Naive thymus-derived CD8-positive, alpha-beta T cell (primary cell): ENCODE measurements at regions not wholly inside any gene's neighbourhood (a gene's known extent, or its start where the extent isn't known, plus 50 kb on each side); places are given as distances from the start of the nearest gene placed in this dataset.

Source experiments
- ATAC-seq, 2 donors: fragments of 150-1000 bp; cut with Tn5 transposase in 1 of 2; sonication (Bioruptor Pico), chemical (Tn5 transposase) in 1 of 2; 1 replicate in 1 of 2; 2 replicates in 1 of 2; pipeline ENCODE4 v1.10.0; 2021; ENCODE audit warnings: mild to moderate bottlenecking in 2 of 2, moderate library complexity in 2 of 2
- POLR2A ChIA-PET: fragments of 350-600 bp; sonication (Branson Sonifier 250); formaldehyde crosslinking; loops from one replicate; lab custom pipeline; 2021; ENCODE audit warnings: antibody characterized with exemption; lab: Charles Lee
- DNase-seq, 10 donors: peaks; one replicate each; pipeline versions ENCODE4 v3.0.0 to v3.0.0-alpha.2; 2020 to 2022
- H3K27ac Mint-ChIP-seq, 10 donors: one replicate each; pipeline ENCODE4 v1.8.0; 2020 to 2022; ENCODE audit warnings: mild to moderate bottlenecking in 10 of 10, mixed read lengths in 10 of 10, moderate library complexity in 4 of 10, inconsistent platforms in 1 of 10
- H3K27me3 Mint-ChIP-seq, 5 donors: one replicate each; pipeline ENCODE4 v1.8.0; 2021 to 2022; ENCODE audit warnings: mixed read lengths in 5 of 5
- H3K36me3 Mint-ChIP-seq, 3 donors: one replicate each; pipeline ENCODE4 v1.8.0; 2020 to 2022; ENCODE audit warnings: mixed read lengths in 3 of 3, mild to moderate bottlenecking in 2 of 3, inconsistent platforms in 1 of 3
- H3K4me1 Mint-ChIP-seq, 4 donors: one replicate each; pipeline ENCODE4 v1.8.0; 2021 to 2022; ENCODE audit warnings: mixed read lengths in 4 of 4
- H3K4me3 Mint-ChIP-seq, 10 donors: one replicate each; pipeline ENCODE4 v1.8.0; 2020 to 2022; ENCODE audit warnings: mild to moderate bottlenecking in 10 of 10, mixed read lengths in 10 of 10, moderate library complexity in 6 of 10, inconsistent platforms in 1 of 10
- H3K9me3 Mint-ChIP-seq, 9 donors: one replicate each; pipeline ENCODE4 v1.8.0; 2020 to 2022; ENCODE audit warnings: mixed read lengths in 9 of 9, mild to moderate bottlenecking in 3 of 9, inconsistent platforms in 1 of 9, moderate library complexity in 1 of 9

DNA sequence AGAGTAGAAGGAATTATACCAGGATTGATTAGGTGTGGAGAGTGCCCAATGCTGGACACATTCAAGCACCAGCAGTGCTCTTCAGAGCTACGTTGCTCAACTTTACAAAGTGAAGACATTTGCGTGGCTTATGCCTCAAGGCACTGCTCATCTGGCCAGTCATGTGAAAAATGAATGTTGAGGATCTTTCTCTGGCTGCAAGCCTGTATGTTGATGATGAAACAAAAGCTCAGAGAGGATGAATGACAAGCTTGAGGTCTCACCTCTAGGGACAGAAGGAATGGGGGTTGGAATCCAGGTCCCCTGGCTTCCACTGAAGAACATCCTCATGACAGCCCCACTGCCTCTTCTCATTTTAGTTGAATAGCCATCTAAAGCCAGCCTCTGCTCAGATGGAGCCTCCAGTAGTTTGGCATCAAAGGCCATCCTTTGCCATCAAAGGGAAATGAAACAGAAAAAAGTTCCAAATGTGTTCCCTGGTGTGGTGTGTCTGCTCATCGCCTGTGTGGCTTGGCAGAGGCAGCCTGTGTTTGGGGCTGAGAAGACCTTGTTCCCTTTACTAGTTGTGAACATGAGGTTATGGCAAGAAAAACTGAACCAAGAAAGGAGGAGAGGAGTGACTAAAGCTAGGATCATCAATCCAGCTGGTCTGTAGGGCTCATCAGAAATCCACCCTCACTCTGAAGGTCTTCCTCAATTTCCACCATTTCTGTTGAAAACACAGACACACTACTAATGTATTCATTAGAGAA, 114.0 kb upstream of the KL start:
- Mint-ChIP-seq H3K27ac (no peak overlapping the region), H3K36me3 (no peaks in the 10 kb centered on the region), H3K4me3 (no peak overlapping the region), H3K9me3 (peaks cover 0 to 6% (median 0%) of the 10 kb centered on the region in 9 donors), H3K27me3 (no peaks in the 10 kb centered on the region), H3K4me1 (peaks cover 9 to 12% (median 10%) of the 10 kb centered on the region in 4 donors)
- no peak for DNase-seq
- ATAC-seq: no peak
- POLR2A ChIA-PET: no interaction called here

DNA sequence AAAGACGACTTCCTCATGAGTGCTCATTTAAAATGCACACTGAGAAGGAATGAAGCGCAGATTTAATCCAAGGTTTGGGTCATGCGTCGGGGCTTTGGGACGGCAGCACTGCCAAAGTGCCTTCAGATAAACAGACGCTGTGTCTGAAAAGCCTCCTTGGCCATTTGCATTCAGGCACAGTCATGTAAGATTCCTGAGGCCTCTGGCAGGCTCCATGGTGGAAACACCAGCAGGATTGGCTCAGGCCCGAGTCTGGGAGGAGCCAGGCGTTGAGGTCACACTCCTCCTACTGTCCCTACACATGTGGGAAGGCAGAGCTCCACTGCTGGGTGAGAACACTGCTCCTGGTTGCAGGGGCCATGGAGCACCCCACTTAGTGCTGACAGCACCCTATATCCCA, 113.3 kb upstream of the KL start:
- Mint-ChIP-seq H3K36me3 (no peaks in the 10 kb centered on the region), H3K27me3 (no peaks in the 10 kb centered on the region), H3K4me3 (no peak overlapping the region), H3K4me1 (peaks cover 9 to 12% (median 10%) of the 10 kb centered on the region in 4 donors), H3K27ac (no peak overlapping the region), H3K9me3 (peaks cover 0 to 6% (median 0%) of the 10 kb centered on the region in 9 donors)
- DNase-seq (no peak), ATAC-seq (no peak)
- POLR2A ChIA-PET: no interaction called here

- no peaks in the 10 kb centered on the region for H3K36me3 Mint-ChIP-seq
- no peak overlapping the region for H3K4me3 Mint-ChIP-seq
- POLR2A ChIA-PET: no interaction called here
- H3K4me1 Mint-ChIP-seq: peaks cover 9 to 12% (median 10%) of the 10 kb centered on the region in 4 donors
- DNase-seq (no peak), ATAC-seq (no peak)
- no peak overlapping the region for H3K27ac Mint-ChIP-seq
- H3K27me3 Mint-ChIP-seq: no peaks in the 10 kb centered on the region
- peaks cover 0 to 6% (median 0%) of the 10 kb centered on the region in 9 donors for H3K9me3 Mint-ChIP-seq
Observed at GRCh38 chr13:32903720-32904119, 112.5 kb upstream of the KL start.

GRCh38 chr13:32904266-32904665, 112.0 kb upstream of the KL start:
- Mint-ChIP-seq H3K27me3 (no peaks in the 10 kb centered on the region), H3K27ac (no peak overlapping the region)
- POLR2A ChIA-PET: no interaction called here

DNA sequence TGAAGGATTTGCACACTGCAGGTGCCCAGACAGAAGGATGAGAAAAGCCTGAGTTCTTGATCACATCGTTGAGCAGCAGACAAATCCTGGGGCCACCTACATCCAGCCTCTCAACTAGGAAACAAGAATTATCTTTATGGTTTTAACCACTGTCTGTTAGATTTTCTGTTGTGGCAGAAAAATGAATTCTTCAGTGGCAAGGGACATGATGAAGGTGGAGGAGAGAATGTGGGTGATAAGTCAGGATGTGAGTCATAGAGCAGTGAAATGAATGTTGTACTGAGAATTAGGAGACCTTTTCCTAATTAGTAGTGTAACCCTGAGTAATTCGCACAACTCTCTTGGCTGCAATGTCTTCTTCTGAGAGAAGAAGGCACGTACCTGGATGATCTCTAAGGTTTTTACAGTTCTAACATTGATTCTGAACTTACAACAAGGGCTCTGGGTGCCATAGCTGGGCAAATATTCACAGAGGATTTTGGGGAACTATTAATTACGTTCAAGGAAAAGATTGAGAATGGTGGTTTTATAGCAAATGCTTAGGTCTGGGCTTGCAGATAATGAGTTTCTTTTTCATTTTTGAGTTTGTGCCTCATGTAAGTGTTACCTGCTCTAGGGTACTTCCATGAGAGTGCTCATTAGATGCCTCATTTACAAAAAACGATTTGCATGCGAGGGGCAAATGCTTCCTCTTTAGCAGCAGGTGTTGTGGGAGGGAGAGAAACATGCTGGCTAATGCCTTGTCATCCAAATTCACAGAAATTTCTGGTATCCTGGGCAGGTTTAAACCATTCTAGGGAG, 111.0 kb upstream of the KL start:
- no peak overlapping the region for H3K4me3 Mint-ChIP-seq
- peaks cover 0 to 6% (median 0%) of the 10 kb centered on the region in 9 donors for H3K9me3 Mint-ChIP-seq
- H3K4me1 Mint-ChIP-seq: peaks cover 9 to 12% (median 10%) of the 10 kb centered on the region in 4 donors
- peak overlapping the region in 2 of 10 donors; percentile 9 to 37 for H3K27ac Mint-ChIP-seq
- POLR2A ChIA-PET: no interaction called here
- H3K27me3 Mint-ChIP-seq: no peaks in the 10 kb centered on the region
- DNase-seq (no peak), ATAC-seq (peak; percentile 28 to 36)
- H3K36me3 Mint-ChIP-seq: no peaks in the 10 kb centered on the region

More at GRCh38 chr13:32904266-32904665, 112.0 kb upstream of the KL start:
- Mint-ChIP-seq H3K36me3 (no peaks in the 10 kb centered on the region), H3K4me1 (peaks cover 9 to 12% (median 10%) of the 10 kb centered on the region in 4 donors), H3K9me3 (peaks cover 0 to 6% (median 0%) of the 10 kb centered on the region in 9 donors), H3K4me3 (no peak overlapping the region)
- DNase-seq: no peak
- ATAC-seq: no peak

GRCh38 chr13:32905864-32906180, 110.4 kb upstream of the KL start:
- H3K36me3 Mint-ChIP-seq: no peaks in the 10 kb centered on the region
- no peak overlapping the region for H3K27ac Mint-ChIP-seq

DNA sequence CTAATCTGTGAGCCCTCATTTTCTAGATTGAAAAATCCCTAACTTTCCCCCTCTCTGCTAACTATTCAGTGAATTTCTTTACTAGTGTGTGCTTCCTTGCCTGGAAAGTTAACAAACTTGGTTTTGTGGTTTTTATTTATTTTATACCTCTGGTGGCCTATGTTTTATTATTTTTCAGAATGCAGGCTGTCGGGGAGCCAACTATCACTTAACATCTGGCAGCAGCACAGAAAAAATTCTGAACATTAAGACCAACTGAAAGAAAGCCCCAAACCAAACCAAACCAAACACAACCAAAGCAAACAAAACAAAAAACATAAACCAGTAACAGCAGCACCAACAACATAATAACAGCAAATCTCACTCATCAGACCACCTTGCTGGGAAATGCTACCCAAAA, 109.0 kb upstream of the KL start:
- Mint-ChIP-seq H3K27ac (no peak overlapping the region), H3K36me3 (no peaks in the 10 kb centered on the region), H3K9me3 (no peaks in the 10 kb centered on the region), H3K4me1 (peaks cover 9 to 12% (median 10%) of the 10 kb centered on the region in 4 donors), H3K27me3 (no peaks in the 10 kb centered on the region), H3K4me3 (no peak overlapping the region)
- DNase-seq (no peak), ATAC-seq (no peak)
- POLR2A ChIA-PET: no interaction called here

More at GRCh38 chr13:32905864-32906180, 110.4 kb upstream of the KL start:
- ATAC-seq: no peak
- Mint-ChIP-seq H3K4me1 (peaks cover 9 to 12% (median 10%) of the 10 kb centered on the region in 4 donors), H3K9me3 (peaks cover 0 to 6% (median 0%) of the 10 kb centered on the region in 9 donors), H3K27me3 (no peaks in the 10 kb centered on the region), H3K4me3 (no peak overlapping the region)
- POLR2A ChIA-PET: no interaction called here
- DNase-seq: no peak

- H3K27me3 Mint-ChIP-seq: peaks cover 0 to 5% (median 0%) of the 10 kb centered on the region in 5 donors
- ATAC-seq: no peak
- H3K9me3 Mint-ChIP-seq: peaks cover 0 to 4% (median 0%) of the 10 kb centered on the region in 9 donors
- no peak for DNase-seq
- H3K27ac Mint-ChIP-seq: no peak overlapping the region
- no peak overlapping the region for H3K4me3 Mint-ChIP-seq
- POLR2A ChIA-PET: no interaction called here
- H3K36me3 Mint-ChIP-seq: peaks cover 0 to 2% (median 0%) of the 10 kb centered on the region in 3 donors
- H3K4me1 Mint-ChIP-seq: peaks cover 1 to 4% (median 3%) of the 10 kb centered on the region in 4 donors
Observed at GRCh38 chr13:32910530-32910929, 105.7 kb upstream of the KL start.

GRCh38 chr13:32911506-32911905, 104.7 kb upstream of the KL start:
- Mint-ChIP-seq H3K27ac (peak overlapping the region in 1 of 10 donors; percentile 67), H3K9me3 (peaks cover 0 to 14% (median 3%) of the 10 kb centered on the region in 9 donors)
- POLR2A ChIA-PET: interaction anchor here (1.0 kb wide), 1 partner anchor 325 kb away, joined by 3 read pairs; the partner anchor contains the start of gene PDS5B

GRCh38 chr13:32914686-32915085, 101.5 kb upstream of the KL start:
- no peak overlapping the region for H3K27ac Mint-ChIP-seq
- no peaks in the 10 kb centered on the region for H3K4me1 Mint-ChIP-seq
- DNase-seq (no peak), ATAC-seq (no peak)
- POLR2A ChIA-PET: no interaction called here
- peaks cover 5 to 26% (median 10%) of the 10 kb centered on the region in 9 donors for H3K9me3 Mint-ChIP-seq
- H3K27me3 Mint-ChIP-seq: peaks cover 0 to 18% (median 0%) of the 10 kb centered on the region in 5 donors
- no peak overlapping the region for H3K4me3 Mint-ChIP-seq
- peaks cover 0 to 20% (median 4%) of the 10 kb centered on the region in 3 donors for H3K36me3 Mint-ChIP-seq

More at GRCh38 chr13:32911506-32911905, 104.7 kb upstream of the KL start:
- peaks cover 0 to 9% (median 3%) of the 10 kb centered on the region in 3 donors for H3K36me3 Mint-ChIP-seq
- peak; percentile 67 to 80 for ATAC-seq
- H3K4me1 Mint-ChIP-seq: no peaks in the 10 kb centered on the region
- H3K27me3 Mint-ChIP-seq: peaks cover 0 to 12% (median 0%) of the 10 kb centered on the region in 5 donors
- DNase-seq: peak in 5 of 10 donors; percentile 1 to 68 (median 22)
- no peak overlapping the region for H3K4me3 Mint-ChIP-seq

- Mint-ChIP-seq H3K4me3 (no peak overlapping the region), H3K4me1 (no peaks in the 10 kb centered on the region), H3K27ac (no peak overlapping the region), H3K36me3 (peaks cover 0 to 20% (median 4%) of the 10 kb centered on the region in 3 donors), H3K27me3 (peaks cover 0 to 18% (median 0%) of the 10 kb centered on the region in 5 donors), H3K9me3 (peaks cover 5 to 26% (median 10%) of the 10 kb centered on the region in 9 donors)
- ATAC-seq (no peak), DNase-seq (no peak)
- POLR2A ChIA-PET: no interaction called here
Observed at GRCh38 chr13:32917504-32917903, 98.7 kb upstream of the KL start.

- no peaks in the 10 kb centered on the region for H3K27me3 Mint-ChIP-seq
- no peaks in the 10 kb centered on the region for H3K9me3 Mint-ChIP-seq
- DNase-seq: no peak
- POLR2A ChIA-PET: no interaction called here
- H3K4me1 Mint-ChIP-seq: no peaks in the 10 kb centered on the region
- no peak overlapping the region for H3K4me3 Mint-ChIP-seq
- H3K27ac Mint-ChIP-seq: no peak overlapping the region
- no peaks in the 10 kb centered on the region for H3K36me3 Mint-ChIP-seq
- ATAC-seq: no peak
Observed at GRCh38 chr13:32923725-32924124, 92.5 kb upstream of the KL start.

DNA sequence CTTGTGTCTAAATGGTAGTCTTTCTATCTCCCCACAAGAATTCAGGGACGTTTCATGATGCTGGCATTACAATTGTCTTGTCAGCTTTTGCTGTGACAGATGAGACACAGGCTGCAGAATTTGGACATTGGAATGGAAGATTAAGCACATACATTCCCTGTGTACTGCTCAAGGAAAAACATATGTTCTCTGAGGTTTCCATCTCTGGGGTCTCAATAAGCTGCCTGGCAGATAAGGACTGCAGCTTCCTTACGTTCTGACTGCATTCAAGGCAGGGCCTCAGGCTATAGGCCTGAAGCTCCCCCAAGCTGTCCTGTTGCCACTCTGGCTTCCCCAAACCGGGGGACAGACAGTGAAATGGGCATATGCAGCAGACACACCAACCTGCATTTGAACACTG, 91.3 kb upstream of the KL start:
- POLR2A ChIA-PET: no interaction called here
- ATAC-seq (no peak), DNase-seq (no peak)
- no peaks in the 10 kb centered on the region for H3K27me3 Mint-ChIP-seq
- no peaks in the 10 kb centered on the region for H3K36me3 Mint-ChIP-seq
- no peak overlapping the region for H3K27ac Mint-ChIP-seq
- H3K4me1 Mint-ChIP-seq: no peaks in the 10 kb centered on the region
- no peaks in the 10 kb centered on the region for H3K9me3 Mint-ChIP-seq
- H3K4me3 Mint-ChIP-seq: no peak overlapping the region
